AG09319 (cell line): ENCODE measurements at regions not wholly inside any gene's neighbourhood (a gene's known extent, or its start where the extent isn't known, plus 50 kb on each side); places are given as distances from the start of the nearest gene placed in this dataset.

Source experiments
- DNase-seq: peaks from one replicate; pipeline ENCODE4 v3.0.0-alpha.2; 2010; ENCODE audit warnings: low read depth; ENCODE audit errors: extremely low read depth
- TF ChIP-seq, protein P1 (sequence below): IDR thresholded peaks from 2 replicates; pipeline ENCODE4 v1.5.1; 2011; ENCODE audit warnings: low read depth, mild to moderate bottlenecking, inconsistent platforms, low read length, moderate library complexity

GRCh38 chr2:7829241-7829640, 852.6 kb upstream of the ID2 start:
- DNase-seq: no peak
- TF ChIP-seq, protein P1, sequence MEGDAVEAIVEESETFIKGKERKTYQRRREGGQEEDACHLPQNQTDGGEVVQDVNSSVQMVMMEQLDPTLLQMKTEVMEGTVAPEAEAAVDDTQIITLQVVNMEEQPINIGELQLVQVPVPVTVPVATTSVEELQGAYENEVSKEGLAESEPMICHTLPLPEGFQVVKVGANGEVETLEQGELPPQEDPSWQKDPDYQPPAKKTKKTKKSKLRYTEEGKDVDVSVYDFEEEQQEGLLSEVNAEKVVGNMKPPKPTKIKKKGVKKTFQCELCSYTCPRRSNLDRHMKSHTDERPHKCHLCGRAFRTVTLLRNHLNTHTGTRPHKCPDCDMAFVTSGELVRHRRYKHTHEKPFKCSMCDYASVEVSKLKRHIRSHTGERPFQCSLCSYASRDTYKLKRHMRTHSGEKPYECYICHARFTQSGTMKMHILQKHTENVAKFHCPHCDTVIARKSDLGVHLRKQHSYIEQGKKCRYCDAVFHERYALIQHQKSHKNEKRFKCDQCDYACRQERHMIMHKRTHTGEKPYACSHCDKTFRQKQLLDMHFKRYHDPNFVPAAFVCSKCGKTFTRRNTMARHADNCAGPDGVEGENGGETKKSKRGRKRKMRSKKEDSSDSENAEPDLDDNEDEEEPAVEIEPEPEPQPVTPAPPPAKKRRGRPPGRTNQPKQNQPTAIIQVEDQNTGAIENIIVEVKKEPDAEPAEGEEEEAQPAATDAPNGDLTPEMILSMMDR: no peak

DNA sequence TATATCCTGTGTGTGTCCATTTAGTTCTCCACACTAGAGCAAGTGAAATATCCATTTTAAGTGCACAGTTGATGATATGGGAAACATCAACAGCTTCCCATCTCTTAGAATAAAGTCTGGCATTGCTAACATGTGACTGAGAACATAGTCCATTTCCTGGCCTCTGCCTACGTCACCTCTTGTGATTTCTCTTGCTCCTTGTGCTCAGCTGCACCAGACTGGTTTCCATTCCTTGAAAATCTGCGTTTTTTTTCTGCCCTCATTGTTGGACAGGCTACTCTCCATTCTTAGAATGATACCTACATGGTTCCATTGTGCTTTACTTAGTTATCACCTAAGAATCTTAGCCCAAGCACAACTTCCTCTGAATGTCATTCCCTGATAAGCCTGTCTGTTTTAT, 851.2 kb upstream of the ID2 start:
- no peak for DNase-seq
- TF ChIP-seq, protein P1: no peak

- TF ChIP-seq, protein P1: no peak
- DNase-seq: no peak
These were observed 846.7 kb upstream of the ID2 start for GRCh38 chr2:7835151-7835550.

DNA sequence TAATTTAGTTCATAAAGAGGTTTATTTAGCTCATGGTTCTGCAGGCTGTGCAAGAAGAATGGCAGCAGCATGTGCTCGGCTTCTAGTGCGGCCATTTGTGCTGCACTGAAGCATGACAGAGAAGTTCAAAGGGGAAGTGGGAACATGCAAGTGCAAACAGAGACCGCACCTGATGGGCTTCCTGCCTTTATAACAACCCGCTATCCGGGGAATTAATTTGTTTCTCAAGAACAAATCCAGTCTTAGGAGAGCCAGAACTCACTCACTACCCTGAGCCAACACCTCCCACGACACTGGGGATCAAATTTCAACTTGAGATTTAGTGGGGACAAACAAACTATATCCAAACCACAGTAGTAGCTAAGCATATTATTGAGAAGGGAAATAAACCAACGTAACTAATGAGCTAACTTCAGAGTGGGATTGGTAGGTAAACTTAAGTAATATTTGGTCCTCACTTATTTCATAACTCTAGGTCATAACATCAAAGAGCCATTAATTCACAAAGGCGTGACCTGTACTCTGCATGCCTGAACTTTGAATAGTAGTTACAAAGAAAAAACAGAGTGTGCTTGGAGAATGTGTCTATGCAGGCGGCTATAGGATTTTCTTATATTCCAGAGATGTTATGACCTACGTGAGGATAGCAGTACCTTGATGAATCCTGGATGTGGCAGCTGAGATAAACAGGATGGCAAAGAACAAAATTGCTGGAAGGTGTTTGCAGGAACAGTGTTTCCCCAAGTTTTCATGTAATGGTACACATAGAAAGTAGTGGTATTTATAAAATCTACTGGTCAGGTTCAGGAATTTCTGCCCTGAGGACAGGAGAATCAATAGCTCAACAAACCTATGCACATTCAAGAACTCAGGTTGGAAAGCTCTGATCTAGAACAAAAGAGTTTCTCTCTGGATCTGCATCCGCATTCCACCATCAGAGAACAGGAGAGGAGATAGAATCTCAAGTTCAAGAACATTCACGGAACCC, 845.9 kb upstream of the ID2 start:
- no peak for DNase-seq
- TF ChIP-seq, protein P1: no peak

DNA sequence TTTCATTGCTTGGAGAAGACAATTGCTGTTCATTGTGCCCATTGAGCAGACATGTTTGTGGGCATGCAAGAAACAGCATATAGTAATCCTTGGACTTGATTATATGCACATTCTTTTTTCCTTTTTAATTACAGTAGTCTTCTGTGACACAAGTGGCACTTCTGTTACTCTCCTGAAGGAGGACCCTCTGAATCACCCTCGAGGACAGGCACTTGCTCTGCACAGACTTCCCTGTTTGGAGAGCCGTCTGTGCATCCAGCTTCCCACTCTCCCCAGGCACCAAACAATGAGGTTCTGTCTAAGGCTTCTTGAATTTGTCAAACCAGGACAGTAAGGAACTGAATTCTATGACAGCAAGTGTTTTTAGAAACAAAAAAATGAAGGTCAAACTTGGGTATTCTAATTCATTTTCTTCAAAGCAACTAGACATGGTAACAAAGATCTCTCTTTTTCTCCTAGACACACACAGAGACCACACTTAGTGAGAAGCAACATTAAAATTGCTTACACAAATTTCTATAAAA, 844.6 kb upstream of the ID2 start:
- DNase-seq: no peak
- TF ChIP-seq, protein P1: no peak

DNA sequence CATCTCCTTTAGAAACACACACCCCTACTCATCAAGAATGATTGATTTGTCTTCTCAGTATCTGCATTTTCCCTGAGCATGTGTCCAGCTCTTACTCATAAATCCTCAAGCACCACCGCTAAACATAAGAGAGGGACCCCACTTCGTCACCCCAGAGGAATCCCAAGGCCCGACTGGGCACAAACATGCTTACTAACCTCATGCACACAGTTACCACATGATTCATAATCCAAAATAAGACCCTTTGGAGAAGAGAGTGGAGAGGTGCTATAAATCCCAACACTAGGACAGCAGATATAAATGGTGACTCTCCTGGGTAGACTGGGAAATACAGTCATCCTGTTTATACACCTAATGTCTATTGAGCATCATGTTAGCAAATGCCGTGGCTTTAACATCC, 843.2 kb upstream of the ID2 start:
- TF ChIP-seq, protein P1: no peak
- DNase-seq: no peak

- TF ChIP-seq, protein P1: no peak
- DNase-seq: no peak
These were observed 841.0 kb upstream of the ID2 start for GRCh38 chr2:7840651-7841380.
